HG03575 (cell line): ENCODE measurements at regions not wholly inside any gene's neighbourhood (a gene's known extent, or its start where the extent isn't known, plus 50 kb on each side); places are given as distances from the start of the nearest gene placed in this dataset.
"Not testable (repeated sequence)": the region's sequence is repeated elsewhere in the genome, so short reads cannot be mapped to it uniquely, and the experiment has no call there.

Experiments
- ATAC-seq: cut with Tn5 transposase; IDR thresholded peaks from one replicate; pipeline ENCODE4 v1.9.1; 2021; ENCODE audit not compliant: unreplicated experiment, insufficient number of reproducible peaks, low FRiP score; ENCODE audit errors: extremely low read depth

DNA sequence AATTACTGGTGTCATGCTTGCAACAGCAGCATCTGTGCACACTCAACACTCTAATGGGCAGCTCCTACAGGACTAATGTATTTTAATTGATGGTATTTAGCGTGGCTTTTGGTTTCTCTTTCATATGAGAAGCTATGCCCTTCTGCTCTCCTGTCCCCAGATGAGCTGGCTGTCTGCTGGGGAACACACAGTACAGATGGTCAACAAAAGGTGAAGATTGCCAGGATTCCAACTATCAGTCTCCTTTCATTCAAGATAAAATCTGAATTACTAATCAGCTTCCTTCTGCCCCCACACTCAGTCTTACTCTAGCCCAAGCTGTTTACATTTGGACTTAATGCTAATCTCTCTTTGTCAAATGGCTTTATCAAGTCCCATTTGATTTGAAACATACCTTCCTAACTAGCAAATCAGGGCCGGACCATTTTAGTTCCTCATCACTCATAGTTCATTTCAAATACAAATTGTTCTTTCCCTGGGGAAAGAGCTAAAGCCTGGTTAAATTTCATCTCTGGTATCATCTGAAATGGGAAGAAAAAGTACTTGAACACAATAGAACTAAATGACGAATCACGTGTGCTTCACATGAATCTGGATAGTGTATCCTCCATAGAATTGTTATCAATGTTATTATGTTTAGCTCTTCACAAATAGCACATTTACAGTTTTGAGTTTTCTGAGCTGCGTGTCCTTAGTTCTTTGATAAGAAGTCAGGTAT, 988.0 kb downstream of the PCDH17 start:
- no peak for ATAC-seq

GRCh38 chr13:58620176-58620575, 988.6 kb downstream of the PCDH17 start:
- ATAC-seq = no peak

DNA sequence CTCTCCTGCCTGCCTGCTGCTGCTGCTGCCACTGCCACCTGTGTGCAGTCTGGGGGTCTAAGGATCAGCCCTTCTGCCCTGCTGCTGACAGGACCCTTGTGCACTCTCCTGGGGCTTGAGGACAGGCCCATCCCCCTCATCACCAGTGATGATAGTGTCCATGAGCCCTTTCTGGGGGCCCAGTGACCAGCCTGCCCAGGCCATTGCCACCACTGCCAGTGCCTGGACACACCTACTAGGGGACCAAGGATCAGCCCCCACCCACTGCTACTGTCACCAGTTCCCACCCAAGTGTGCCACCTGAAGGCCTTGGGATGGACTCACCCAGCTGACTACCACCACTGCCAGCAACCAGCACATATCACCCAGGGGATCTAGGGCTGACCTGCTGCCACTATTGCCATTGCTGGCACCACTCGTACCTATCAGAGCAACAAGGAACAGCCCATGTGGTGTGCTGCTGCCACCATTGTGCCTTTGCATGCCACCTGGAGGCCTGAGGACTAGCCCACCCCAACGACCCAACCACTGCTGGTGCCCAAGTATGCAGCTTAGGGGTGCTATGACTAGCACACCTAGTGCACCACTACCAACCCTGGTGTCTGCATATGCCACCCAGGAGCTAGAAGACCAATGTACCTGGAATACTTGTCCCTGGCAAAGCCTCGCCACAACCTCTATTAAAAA, 994.3 kb downstream of the PCDH17 start:
- ATAC-seq = no peak

- ATAC-seq = no peak
Observed at GRCh38 chr13:58630794-58631193, 999.2 kb downstream of the PCDH17 start.

- ATAC-seq = no peak
Observed at GRCh38 chr13:58633226-58633625, 1001.7 kb downstream of the PCDH17 start.

GRCh38 chr13:58655086-58655485, 1023.5 kb downstream of the PCDH17 start:
- ATAC-seq = no peak

DNA sequence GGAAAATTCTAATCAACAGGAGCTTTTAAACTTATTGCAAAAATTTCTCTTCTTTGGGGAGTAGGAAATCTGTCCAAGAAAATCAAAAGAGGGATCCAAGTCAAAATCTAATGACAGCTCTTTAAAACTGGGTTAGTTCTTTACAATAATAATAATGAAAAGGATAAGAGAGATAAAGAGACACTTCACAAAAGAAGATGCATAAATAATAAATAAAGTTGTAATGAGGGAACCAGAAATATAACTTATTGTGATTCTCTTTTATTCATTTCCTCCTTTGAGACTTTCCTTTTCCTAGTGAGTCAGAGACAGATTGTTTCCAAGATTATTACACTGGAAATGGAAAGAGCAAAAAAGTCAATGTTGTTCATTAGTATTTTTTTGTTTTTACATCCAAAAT, 1029.3 kb downstream of the PCDH17 start:
- ATAC-seq = no peak

DNA sequence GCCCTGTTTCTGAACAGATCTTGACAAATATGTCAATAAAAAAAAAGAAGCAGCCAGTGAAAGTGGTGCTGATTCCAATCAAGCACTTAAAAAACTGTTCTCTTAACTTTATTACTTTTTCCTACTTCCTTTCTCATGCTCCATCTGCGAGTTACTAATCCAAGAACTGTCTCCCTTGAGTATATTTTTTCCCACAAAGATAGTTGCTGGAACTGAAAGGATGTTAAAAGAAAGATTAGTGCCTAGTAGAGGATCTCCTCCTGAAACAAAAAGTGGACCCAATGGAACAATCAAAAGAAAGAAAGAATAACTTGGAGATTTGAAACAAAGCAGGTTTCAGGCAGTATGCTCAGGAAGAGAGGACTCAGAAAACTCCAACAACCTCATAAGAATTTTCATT, 1034.8 kb downstream of the PCDH17 start:
- no peak for ATAC-seq

GRCh38 chr13:58667096-58667495, 1035.6 kb downstream of the PCDH17 start:
- no peak for ATAC-seq

GRCh38 chr13:58680115-58680514, 1048.6 kb downstream of the PCDH17 start:
- ATAC-seq = no peak

- no peak for ATAC-seq
Observed at GRCh38 chr13:58682616-58683015, 1051.1 kb downstream of the PCDH17 start.

DNA sequence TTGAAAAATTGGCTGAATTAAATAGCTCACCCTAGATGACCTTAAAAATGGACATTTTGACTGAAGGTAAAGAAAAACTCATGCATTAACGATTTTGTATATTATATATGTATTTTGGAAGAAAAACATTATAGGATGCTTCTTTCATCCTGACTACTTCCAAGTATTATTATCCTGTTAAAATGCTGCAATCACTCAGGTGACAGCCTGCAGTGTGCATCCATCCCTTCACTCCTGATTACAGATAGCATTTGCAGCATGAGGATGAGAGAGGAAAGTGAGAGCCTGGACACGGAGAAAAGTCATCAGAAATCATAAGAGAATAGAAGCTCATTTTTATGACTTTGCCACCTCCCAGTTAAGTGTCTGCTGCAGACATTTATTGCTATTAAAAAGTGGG, 1055.6 kb downstream of the PCDH17 start:
- ATAC-seq = no peak

DNA sequence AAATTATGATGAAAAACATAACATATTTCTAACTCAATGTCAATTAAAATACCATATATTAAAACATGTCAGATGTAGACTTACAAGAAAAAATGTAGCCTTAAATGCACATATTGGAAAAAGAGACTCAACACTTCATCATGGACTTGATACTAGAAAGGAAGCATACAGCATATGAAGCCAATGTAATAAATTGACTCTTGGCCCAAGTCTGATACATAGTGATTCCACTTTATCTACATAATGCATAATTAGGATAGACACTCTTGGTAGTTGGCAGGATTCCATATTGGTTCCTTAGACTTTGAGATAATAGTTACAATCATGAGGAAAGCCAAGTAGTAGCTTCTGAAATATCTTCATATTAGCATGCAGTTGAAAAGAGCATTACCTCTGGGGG, 1067.0 kb downstream of the PCDH17 start:
- no peak for ATAC-seq

- no peak for ATAC-seq
Observed at GRCh38 chr13:58704953-58705352, 1073.4 kb downstream of the PCDH17 start.

- ATAC-seq = no peak
Observed at GRCh38 chr13:58706421-58706820, 1074.9 kb downstream of the PCDH17 start.

GRCh38 chr13:58712191-58712590, 1080.6 kb downstream of the PCDH17 start:
- ATAC-seq = no peak

GRCh38 chr13:58714016-58714415, 1082.5 kb downstream of the PCDH17 start:
- not testable (repeated sequence) for ATAC-seq

DNA sequence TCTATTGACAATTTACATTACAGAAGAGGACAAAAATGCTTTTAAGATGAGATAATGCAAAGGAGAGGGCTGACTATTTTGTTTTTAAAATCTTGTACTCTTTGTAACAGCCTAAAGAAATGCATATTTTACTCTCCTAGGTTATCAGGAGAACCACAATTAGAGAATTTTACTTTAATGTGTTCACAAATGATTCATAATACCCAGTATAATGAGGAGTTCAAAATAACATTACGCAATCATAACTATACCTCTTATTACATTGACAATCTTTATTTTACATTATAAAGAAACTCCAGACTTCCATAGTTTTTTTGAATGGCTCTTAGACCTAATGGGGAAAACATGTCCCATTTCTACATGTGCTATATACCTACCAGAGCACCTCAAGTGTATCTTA, 1089.7 kb downstream of the PCDH17 start:
- no peak for ATAC-seq

DNA sequence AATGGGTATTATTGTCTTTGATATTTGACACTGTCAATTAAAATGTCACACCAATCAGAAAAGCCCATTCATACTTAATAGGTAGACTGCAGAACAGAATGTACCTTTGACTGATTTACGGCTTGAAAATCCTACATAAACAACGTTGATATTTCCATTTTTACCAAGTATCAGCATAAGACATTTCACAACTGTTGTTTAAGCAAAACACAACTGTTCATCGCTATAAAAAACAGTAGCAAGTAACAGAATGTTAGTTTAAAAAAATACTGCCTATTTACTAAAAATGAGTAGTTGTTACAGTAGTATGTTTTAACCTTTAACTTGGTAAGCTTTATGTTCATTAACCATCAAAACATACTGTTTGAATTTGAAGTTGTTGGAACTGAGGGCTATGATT, 1096.6 kb downstream of the PCDH17 start:
- no peak for ATAC-seq

DNA sequence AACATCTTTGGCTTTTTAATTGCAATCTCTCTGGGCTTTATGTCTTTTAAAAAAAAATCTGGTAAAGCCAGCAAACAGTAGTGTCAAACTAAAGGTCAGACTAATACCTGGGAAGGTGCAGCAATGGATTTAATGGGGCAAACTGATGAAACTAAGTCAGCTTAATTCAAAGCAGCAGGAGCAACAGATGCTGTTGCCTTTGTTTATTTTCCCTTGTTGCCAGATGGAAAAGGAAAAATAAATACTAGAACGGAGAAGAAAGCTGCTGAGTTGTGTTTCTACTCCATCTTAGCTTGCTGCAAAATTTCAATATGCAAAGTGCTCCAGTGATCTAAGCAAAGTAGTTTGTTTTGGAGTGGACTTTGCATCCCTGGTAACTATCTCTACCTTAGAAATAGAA, 1097.8 kb downstream of the PCDH17 start:
- no peak for ATAC-seq

GRCh38 chr13:58744686-58745085, 1113.1 kb downstream of the PCDH17 start:
- no peak for ATAC-seq
